HG03575 (cell line): ENCODE measurements at regions not wholly inside any gene's neighbourhood (a gene's known extent, or its start where the extent isn't known, plus 50 kb on each side); places are given as distances from the start of the nearest gene placed in this dataset.

Experiments used
- ATAC-seq: cut with Tn5 transposase; IDR thresholded peaks from one replicate; pipeline ENCODE4 v1.9.1; 2021; ENCODE audit not compliant: unreplicated experiment, insufficient number of reproducible peaks, low FRiP score; ENCODE audit errors: extremely low read depth

DNA sequence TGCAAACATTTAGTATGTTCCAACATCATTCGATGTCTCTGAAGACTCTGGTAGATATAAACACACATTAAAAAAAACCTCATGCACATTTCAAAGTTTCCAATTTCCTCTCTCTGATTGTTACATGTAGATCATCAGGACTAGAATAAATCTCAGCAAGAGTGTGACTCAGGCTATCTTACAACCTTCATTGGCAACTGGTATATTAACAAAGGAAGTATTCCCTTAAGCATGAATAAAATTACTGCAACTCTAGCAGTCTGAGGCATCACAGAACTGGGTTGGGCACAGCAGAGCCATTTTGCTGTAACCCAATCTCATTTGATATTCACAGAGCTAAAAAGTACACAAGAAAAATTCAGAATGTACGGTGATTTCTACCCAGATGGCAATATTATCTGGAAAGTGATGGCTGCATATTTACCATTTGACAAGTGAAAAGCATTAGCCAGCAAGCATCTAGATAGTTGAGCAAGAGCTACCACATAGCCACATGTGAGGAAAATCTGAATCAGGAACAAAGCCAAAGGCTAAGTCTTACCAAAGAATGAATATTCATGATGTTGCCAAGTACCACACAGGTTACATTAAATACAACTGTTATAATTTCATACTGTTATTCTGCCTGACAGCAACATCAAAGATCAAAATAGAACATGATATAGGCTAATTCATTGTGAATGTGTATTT lies 232.2 kb downstream of the CRPPA start:
- ATAC-seq: no peak

DNA sequence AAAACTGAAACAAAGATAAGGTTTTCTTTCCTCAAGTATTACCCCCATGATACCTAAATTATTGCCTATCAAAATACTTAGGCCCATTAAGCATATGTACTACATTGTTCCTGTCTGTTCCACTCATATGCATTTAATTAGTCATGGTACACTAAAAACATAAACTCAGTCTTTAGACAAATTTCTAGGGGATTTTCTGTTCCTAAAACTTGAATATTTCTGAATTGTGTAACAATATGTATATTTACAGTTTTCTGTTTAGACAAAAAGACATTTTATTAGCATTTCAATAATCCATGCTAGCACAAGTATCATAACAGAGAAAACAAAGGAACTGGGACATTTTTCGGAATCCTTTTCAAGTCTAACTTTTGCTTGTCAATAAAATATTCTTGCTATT lies 234.2 kb downstream of the CRPPA start:
- ATAC-seq: no peak

DNA sequence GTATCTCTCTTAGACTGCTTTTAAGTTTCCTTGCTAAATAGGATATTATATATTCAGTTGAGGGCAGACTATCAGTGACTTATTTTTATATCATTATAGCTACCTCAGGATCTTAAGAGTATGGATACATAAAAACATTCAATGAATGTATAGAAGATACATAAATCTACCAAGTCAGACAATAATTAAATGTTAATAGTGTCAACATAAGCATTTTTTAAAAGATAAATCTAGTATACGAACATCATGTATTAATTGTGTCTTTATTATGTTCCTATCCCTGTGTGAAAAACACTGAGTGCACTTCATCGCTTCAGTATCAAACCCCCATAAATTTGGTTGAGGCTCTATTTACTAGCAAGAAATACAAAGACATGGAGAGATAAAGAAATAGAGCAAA lies 242.8 kb downstream of the CRPPA start:
- ATAC-seq: no peak

DNA sequence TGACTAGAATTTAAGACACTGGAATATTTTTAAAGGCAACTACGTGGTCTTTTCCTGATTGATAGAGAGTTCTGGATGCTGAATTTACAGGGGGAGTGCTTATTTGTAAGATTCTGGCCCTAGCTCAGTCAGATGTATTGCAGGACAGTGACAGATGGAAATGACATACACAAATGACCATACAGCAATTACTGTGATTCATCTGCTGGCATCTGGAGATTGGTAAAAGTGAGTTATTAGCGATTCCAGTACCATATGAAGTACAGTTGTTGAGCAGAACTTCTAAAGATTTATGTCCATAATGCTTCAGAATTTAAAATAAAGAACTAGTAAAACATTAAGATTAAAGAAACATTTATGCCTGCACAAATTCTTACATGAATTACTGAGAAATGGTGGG lies 243.2 kb downstream of the CRPPA start:
- ATAC-seq: no peak

DNA sequence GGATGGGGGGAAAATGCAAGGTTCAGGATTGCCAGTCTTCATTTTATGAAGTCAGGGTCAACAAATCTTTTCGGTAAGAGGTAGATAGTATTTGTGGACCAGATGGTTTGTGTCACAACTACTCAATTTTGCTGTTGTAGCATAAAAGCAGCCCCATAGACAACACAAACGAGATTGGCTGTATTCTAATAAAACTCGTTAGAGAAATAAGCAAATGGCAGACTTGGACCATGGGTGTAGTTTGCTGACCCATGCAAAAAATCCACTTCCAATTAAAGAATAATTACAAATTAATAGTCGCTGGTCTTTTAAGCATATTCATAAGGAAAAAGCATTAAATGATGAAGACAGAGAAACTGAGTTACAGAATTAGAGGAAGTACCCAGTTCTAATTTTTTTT lies 247.1 kb downstream of the CRPPA start:
- no peak for ATAC-seq

DNA sequence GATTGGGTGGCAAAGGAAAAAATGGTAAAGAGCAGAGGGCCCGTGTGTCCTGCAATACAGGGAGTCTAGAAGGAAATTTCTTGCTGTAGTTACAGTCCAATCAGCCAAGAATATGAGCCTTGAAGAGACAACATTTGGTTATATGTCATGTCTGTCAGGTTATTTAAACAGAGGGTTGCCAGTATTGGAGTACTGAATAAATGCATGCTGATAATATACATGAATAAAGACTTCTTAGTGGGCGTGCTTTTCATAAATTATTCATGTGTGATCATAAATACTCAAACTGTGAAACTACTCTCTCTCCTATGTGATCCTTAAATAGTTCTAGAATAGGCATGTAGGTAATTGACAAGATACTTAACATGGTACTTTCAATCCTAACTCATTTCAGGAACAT lies 249.0 kb downstream of the CRPPA start:
- ATAC-seq: no peak

DNA sequence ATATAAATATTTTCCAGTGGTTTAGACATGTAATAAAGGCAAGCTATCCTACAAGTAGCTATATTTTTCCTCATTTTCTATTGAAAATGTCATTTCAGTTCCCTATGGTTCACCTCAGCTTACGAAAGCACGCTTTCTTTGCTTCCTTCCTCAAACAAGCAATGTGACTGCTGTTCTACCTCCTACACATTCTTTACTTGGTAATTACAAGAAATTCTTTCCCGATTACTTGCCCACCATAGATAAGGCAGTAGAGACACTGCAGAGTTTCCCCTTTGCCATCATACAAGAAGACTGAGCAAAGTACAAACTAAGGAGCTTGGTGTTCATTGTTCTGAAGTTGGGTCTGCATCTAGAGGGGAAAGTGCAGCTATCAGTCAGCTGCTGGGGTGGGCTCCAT lies 249.4 kb downstream of the CRPPA start:
- ATAC-seq: no peak

DNA sequence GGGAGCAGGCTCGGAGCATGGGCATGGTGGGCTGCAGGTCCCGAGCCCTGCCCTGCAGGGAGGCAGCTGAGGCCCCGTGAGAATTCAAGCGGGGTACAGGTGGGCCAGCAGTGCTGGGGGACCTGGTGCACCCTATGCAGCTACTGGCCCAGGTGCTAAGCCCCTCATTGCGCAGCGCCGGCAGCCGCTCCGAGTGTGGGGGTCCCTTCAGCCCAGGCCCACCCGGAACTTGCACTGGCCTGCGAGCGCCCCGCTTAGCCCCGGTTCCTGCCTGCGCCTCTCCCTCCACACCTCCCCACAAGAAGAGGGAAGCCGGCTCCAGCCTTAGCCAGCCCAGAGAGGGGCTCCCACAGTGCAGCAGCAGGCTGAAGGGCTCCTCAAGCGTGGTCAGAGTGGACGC lies 250.7 kb downstream of the CRPPA start:
- ATAC-seq: no peak

DNA sequence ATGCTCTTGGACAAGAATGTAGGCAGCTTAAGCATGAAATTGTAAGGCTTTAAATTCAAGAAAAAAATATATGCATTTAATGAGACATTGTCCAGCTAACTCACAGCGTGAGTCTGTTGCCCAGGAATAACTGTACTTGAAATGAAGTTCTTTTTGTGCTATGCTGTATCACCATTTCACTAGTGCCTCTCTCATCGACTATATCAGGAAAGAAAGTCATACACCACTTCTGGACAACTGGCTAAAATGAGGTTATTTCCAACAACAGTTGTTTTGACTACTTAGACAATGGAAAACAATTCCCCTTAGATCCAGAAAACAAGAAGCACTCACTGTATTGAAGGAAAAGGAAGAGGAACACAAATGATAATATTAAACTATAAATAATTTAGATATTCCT lies 251.8 kb downstream of the CRPPA start:
- ATAC-seq: no peak

DNA sequence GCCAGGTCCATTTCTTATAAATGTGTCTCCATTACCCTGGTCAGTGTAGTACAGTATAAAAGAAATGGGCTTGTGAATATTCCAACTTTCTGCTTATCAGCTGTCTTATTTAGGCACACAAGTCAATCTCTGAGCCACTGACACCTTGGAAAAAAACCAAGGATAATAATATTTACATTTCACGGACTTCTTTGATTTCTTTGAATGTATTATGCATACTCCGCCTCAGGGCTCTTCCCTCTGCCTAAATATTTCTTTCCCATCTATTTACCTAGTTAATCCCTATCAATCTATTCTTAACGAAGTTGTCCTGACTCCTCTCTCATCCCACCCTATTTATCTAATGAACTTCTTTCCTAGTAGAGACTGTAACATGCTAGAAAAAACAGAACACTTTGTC lies 253.8 kb downstream of the CRPPA start:
- no peak for ATAC-seq

DNA sequence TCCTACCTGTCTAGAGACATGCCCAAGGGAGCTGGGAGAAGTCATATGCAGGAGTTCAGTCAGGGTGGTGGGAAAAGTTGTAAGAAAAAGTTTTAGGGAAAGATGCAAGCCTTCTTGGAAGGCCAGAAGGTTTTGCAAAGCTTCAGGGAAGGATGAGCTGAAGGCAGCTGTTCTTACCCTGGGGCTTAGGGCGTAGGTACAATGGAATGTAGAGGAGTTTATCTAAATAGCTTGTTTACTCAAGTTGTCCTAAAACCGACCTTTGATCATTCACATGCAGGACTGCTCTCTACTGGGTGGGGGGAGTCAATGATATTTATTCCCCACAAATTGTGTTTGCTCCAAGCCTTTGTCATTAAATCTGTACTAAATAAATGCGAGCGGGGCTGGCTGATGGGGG lies 277.0 kb downstream of the CRPPA start:
- ATAC-seq: no peak

DNA sequence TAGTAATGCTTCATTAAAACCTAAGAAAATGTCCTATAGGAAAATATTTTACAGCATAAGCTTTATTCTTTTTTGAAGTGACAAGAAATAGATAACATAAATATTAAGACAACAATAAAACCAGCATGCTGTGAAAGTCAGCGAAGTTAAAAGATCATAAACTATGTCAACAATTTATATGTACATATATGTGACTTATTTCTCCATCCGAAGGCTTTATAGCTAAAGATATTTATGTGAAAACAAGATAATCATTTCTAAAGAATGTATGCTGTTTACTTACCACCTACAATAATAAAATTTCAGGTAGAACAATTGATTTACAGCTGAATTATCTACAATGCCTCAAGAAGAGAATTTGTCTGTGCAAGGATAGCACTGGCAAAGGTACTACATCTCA lies 283.4 kb downstream of the CRPPA start:
- ATAC-seq: no peak

DNA sequence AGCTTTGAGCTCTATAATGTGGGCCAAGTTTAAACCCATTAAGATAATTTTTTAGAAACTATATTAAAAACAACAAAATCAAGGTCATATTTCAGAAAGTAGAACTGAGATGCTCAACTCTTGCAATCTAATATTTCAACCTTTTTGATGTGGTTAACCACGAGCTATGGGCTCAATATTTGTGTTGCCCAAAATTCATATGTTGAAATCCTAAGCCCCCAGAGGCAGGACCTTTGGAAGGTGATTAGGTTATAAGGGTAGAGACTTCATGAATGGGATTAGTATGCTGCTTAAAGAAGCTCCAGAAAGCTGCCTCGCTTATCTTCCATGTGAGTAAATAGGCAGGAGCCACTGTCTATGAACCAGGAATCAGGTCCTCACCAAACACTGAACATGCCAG lies 284.4 kb downstream of the CRPPA start:
- no peak for ATAC-seq

DNA sequence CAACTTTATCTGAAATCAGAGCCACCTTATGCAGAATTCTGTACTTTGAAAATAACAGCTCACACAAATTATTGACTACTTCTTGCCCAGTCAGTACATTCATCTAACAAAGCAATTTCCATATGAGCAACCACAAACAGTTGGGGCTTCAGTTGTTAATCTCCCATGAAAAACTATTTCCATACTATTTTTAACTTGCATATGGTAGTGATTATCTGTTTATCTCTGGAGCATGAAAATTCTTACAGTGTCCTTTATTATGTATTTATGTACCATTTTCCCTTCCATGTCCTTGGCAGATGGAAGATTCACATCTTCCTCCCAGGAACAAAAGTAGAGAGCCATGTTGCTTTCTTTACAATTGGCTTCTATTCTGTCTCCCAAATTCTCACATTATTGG lies 285.7 kb downstream of the CRPPA start:
- no peak for ATAC-seq

DNA sequence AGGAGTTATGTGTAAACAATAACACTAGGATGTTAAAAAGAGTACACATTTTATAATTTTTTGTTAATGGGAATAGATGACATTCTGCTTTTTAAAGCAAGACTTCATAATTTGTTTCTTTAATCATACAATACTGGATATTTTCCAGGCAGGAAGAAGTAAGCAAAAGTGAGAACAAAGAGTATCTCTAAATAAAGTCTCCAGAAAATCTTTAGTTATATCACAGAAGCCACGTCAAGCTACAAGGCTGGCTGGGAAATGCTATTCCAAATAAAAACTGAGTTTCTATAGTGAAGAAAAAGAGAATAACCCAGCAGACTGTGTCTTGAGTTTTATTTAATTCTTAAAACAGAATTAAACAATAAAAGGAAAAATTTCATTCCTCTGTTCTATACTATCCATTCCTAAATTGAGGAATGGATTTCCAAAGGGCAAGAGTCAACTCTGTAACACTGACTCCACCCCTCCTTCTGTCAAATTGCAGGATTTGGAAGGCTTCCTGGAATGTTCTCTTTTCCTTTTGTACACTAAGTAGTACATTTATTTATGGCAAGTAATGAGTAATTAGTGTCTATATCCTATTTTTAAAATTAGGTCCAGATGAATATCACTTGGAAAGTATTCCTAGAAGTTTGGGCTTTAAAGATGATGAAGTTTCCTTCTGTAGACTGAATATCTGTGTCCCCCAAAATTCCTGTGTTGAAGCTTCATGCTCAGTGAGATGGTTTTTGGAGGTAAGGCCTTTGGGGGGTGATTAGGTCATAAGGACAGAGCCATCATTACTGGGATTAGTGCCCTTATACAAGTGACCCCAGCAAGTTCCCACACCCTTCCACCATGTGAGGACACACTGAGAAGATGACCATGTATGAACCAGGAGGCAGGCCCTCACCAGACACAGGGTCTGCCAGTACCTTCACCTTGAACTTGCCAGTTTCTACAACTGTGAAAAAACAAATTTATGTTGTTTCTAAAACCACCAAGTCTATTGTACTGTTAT lies 290.9 kb downstream of the CRPPA start:
- no peak for ATAC-seq

DNA sequence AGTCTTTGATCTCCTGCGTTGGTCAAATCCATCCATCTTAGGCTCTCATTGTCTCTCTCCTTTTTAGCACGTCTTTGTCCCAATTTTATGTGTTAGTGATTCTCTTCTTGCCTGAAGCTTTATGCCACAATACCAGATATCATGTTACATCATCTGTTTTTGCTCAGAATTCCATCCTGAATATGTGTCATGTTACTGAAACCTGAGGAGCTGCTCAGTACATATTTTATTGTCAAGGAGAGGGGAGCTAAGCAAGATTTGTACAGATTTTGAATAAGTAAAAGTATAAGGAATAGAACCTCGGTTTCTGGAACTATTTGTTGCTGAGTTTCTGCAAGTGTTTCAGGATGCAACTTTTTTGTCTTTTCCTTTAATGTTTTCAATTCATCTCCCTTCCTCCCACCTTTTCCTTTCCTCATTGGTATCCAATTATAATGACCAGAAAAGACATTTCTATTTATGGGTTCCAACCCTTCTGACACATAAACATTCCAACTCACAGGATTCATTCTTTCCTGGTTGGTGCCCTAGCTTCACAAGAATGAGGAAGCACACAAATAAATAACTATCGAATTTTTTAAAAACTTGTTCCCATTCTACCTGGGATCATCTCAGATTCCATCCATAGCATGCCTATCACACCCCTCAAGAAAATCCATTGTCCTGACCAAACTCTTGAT lies 291.8 kb downstream of the CRPPA start:
- ATAC-seq: no peak

DNA sequence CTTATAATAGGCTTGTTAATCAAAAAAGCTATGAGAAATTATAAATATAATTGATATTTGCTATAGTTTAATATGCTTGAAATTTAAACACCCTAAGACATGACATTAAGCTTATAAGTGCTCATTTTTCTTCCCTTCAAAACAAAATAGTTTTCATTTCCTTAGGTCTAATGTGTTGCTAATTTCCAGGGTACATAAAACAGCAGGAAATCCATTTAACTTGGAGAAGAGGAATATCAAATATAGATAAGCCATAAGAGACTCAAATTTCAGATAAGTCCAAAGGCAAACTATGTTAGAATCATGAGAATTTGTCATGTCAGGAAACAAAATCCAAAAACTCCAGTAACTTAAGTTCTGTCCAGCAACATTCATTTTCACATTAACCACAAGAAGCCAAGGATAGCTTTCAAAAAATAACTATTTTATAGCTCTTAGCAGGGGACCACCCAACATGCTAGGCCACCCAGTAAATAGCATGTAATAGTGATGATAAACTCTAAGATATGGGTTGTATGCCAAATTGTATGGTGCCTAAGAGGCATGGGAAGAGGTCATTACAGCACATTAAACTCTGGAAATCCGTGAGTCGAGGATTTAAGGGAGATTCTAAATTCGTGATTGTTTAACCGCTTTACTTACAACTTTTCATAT lies 298.1 kb downstream of the CRPPA start:
- no peak for ATAC-seq

DNA sequence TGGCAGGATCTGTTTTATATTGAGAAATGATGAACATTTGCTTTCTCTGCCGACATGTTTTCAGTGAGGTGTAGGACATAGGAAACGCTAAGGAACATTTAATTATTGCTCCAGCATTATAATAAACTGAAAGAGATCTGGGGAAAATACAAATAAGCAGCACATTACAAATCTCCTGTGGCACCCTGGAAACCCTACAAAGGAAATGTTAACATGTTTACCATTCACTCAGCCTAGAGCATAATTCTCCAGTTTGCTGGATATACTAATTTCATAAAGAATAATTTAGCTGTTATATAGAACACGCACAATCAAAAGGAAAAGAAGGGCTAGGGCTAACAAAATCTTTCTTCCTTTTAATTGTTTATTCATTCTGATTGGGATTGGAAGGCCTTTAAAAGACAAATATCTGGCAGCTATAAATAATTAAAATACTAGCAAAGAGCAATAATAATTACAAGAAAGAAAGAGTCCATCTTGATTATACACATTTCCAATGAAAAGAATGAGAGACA lies 299.4 kb downstream of the CRPPA start:
- ATAC-seq: no peak

DNA sequence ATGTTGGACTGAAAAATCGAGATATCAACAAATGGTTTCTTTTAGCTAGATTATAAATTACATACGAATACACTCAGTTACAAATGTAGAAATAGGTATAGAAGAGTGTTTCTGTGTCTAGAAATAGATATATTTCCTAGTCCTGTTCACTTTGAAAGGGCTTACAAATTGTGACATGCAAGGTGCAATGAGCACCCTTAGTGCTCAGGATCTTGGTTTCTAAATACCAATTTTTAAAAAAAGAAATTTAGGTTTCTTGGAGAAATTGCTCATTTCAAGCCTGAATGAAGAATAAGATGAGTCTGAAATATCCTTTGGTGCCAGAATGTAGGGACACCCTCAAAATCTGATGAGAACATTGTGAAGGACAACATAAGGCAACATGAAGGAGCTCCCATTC lies 306.0 kb downstream of the CRPPA start:
- no peak for ATAC-seq
